ENCODE measurements at regions not wholly inside any gene's neighbourhood (a gene's known extent, or its start where the extent isn't known, plus 50 kb on each side); places are given as distances from the start of the nearest gene placed in this dataset.

DNA sequence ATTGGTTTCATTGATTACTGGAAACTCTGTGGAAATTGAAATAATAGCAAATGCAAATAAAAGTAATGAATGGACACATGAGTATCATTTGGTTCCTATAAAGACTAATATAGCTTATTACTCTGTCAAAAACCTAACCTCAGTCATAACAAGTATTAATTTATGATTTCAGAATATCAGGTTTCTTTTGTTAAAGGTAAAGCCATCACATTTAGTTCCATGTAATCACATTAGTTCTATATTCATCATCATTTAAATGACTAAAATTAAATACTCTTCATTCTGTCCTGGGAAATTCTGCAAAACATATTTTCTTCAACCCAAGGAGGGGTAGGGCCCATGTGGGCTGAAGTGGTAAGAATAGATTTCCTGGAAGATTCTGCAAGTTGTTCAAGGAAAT, 68.2 kb upstream of the ANO3 start:
- TF ChIP-seq POLR2A (IDR thresholded peaks at IDR 0.05) = no peak
- TF ChIP-seq, protein P1, sequence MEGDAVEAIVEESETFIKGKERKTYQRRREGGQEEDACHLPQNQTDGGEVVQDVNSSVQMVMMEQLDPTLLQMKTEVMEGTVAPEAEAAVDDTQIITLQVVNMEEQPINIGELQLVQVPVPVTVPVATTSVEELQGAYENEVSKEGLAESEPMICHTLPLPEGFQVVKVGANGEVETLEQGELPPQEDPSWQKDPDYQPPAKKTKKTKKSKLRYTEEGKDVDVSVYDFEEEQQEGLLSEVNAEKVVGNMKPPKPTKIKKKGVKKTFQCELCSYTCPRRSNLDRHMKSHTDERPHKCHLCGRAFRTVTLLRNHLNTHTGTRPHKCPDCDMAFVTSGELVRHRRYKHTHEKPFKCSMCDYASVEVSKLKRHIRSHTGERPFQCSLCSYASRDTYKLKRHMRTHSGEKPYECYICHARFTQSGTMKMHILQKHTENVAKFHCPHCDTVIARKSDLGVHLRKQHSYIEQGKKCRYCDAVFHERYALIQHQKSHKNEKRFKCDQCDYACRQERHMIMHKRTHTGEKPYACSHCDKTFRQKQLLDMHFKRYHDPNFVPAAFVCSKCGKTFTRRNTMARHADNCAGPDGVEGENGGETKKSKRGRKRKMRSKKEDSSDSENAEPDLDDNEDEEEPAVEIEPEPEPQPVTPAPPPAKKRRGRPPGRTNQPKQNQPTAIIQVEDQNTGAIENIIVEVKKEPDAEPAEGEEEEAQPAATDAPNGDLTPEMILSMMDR (IDR thresholded peaks at IDR 0.05) = no peak

Measured in vagina (tissue), 2 donors.